Spleen (tissue), 7 donors: ENCODE measurements at regions not wholly inside any gene's neighbourhood (a gene's known extent, or its start where the extent isn't known, plus 50 kb on each side); places are given as distances from the start of the nearest gene placed in this dataset.

ENCODE experiments used
- POLR2A ChIP-seq, 3 donors: fragments of 450-650 bp; IDR thresholded peaks; one replicate each; pipeline ENCODE4 v1.5.1; 2017; ENCODE audit warnings: antibody characterized with exemption in 3 of 3, mild to moderate bottlenecking in 1 of 3
- TF ChIP-seq, protein P1 (sequence below), 11 experiments: fragments of 200-600 bp in 7 of 11; fragments of 450-650 bp in 4 of 11; sonication (generic) in 4 of 11; IDR thresholded peaks in 8 of 11; conservative IDR thresholded peaks in 3 of 11; 1 replicate in 7 of 11; 2 replicates in 4 of 11; pipeline versions ENCODE4 v1.4.0 to v1.8.0; 2016 to 2021; ENCODE audit warnings: antibody characterized with exemption in 11 of 11, inconsistent platforms in 4 of 11, mild to moderate bottlenecking in 1 of 11
- donor health status: DM: no; HTN: no; CAD: no; lungs with moderate emphysema.
- donor health status: DM: no; HTN: no; CAD: no.
- donor health status: DM: no; HTN: no; CAD: no.

DNA sequence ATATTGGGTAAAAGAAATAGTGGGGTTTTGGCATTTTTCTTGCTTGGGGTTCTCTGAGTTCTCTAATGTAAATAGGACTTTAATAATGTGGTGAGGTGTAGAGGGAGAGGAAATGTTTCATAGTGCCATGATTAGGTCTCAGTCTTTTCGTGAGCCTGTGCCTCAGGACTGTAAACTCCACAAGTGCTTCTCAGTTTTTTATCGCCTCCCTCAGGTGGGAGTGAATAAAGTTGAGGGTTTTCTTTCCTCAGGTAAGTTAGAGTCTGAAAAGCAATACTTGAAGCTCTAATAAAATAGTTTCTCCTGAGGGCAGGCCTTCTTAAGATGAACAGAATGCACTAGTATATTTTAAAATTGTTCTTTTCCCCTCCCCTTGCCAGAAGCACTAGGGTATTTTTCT lies 243.1 kb upstream of the SETBP1 start:
- TF ChIP-seq, protein P1, sequence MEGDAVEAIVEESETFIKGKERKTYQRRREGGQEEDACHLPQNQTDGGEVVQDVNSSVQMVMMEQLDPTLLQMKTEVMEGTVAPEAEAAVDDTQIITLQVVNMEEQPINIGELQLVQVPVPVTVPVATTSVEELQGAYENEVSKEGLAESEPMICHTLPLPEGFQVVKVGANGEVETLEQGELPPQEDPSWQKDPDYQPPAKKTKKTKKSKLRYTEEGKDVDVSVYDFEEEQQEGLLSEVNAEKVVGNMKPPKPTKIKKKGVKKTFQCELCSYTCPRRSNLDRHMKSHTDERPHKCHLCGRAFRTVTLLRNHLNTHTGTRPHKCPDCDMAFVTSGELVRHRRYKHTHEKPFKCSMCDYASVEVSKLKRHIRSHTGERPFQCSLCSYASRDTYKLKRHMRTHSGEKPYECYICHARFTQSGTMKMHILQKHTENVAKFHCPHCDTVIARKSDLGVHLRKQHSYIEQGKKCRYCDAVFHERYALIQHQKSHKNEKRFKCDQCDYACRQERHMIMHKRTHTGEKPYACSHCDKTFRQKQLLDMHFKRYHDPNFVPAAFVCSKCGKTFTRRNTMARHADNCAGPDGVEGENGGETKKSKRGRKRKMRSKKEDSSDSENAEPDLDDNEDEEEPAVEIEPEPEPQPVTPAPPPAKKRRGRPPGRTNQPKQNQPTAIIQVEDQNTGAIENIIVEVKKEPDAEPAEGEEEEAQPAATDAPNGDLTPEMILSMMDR (IDR thresholded peaks at IDR 0.05 in 8 of 11, conservative IDR thresholded peaks at IDR 0.05 in 3 of 11), result no peak
- TF ChIP-seq POLR2A (IDR thresholded peaks at IDR 0.05), result no peak
